Progenitor cell of endocrine pancreas (in vitro differentiated cells): ENCODE measurements at regions not wholly inside any gene's neighbourhood (a gene's known extent, or its start where the extent isn't known, plus 50 kb on each side); places are given as distances from the start of the nearest gene placed in this dataset.

Source experiments
- DNase-seq: peaks from one replicate; pipeline ENCODE4 v3.0.0; 2021; ENCODE audit warnings: low spot score; ENCODE audit not compliant: unreplicated experiment
- H3K27ac Mint-ChIP-seq: 2 replicates; pipeline ENCODE4 v1.8.0; 2021; ENCODE audit warnings: mild to moderate bottlenecking, moderate library complexity, mixed read lengths
- H3K27me3 Mint-ChIP-seq: 2 replicates; pipeline ENCODE4 v1.8.0; 2021; ENCODE audit warnings: mixed read lengths
- H3K36me3 Mint-ChIP-seq: 2 replicates; pipeline ENCODE4 v1.8.0; 2022; ENCODE audit warnings: mixed read lengths; ENCODE audit not compliant: insufficient read depth
- H3K4me1 Mint-ChIP-seq: 2 replicates; pipeline ENCODE4 v1.8.0; 2021; ENCODE audit warnings: low read depth, mixed read lengths
- H3K4me3 Mint-ChIP-seq: 2 replicates; pipeline ENCODE4 v1.8.0; 2021; ENCODE audit warnings: low read depth, mild to moderate bottlenecking, moderate library complexity, mixed read lengths
- H3K9me3 Mint-ChIP-seq: 2 replicates; pipeline ENCODE4 v1.8.0; 2021; ENCODE audit warnings: low read depth, mixed read lengths
- CTCF ChIP-seq: fragments of 200-600 bp; sonication (generic); IDR thresholded peaks from one replicate; pipeline ENCODE4 v1.5.0; 2021; ENCODE audit warnings: antibody characterized with exemption, mild to moderate bottlenecking; ENCODE audit not compliant: unreplicated experiment

DNA sequence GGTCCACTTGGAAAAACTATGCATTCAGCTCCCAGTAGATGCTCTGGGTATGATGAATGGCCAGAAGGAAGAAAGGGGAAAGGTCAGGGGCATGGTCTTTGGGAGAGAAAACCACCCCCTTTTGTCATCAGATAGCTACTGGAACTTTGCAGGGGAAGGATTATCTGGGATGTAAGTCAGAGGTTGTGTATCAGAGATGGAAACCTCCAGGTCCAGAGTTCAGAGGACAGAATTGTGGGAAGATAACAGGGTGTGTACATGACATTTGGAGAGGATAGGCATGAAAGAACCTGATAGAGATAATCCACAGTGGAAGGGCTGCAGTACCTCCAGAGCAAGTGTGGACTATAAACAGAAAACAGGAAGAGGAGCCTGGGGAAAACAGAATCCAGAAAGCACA is 262.7 kb downstream of the SPRY1 start:
- no peak for DNase-seq
- TF ChIP-seq CTCF, result no peak
- Mint-ChIP-seq H3K4me1 (peaks cover 5% of the 10 kb centered on the region), H3K27me3 (no peaks in the 10 kb centered on the region), H3K9me3 (peaks cover 13% of the 10 kb centered on the region), H3K4me3 (no peak overlapping the region), H3K27ac (no peak overlapping the region), H3K36me3 (peaks cover 18% of the 10 kb centered on the region)

DNA sequence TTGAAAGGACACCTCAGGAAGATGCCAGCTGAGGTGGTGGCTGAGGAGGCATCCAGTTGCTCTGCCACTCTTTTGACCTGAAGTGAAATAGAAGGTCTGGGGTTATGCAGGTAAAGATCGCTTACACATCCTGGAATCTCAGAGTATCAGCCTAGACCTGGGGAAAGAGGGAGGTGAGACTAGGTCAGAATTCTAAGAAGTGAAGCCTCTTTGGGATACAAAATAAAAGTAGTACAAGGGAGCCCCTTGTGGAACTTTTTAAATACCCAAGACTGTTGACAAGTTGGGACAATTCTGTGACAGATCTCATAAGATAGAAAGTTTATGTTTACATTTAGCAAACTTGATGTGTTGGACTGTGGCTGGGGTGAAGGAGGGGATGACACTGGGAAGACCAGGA is 263.1 kb downstream of the SPRY1 start:
- Mint-ChIP-seq H3K4me3 (no peak overlapping the region), H3K4me1 (peaks cover 5% of the 10 kb centered on the region), H3K27me3 (no peaks in the 10 kb centered on the region), H3K9me3 (peaks cover 13% of the 10 kb centered on the region), H3K36me3 (peaks cover 14% of the 10 kb centered on the region), H3K27ac (no peak overlapping the region)
- TF ChIP-seq CTCF, result peak; percentile 46
- DNase-seq, result no peak

GRCh38 chr4:123661080-123661737 is 264.6 kb downstream of the SPRY1 start:
- Mint-ChIP-seq H3K4me3 (no peak overlapping the region), H3K36me3 (peaks cover 10% of the 10 kb centered on the region), H3K4me1 (peaks cover 5% of the 10 kb centered on the region), H3K27ac (no peak overlapping the region), H3K9me3 (peaks cover 12% of the 10 kb centered on the region), H3K27me3 (no peaks in the 10 kb centered on the region)
- DNase-seq, result no peak
- TF ChIP-seq CTCF, result peak; percentile 60

GRCh38 chr4:123662827-123663226 is 266.2 kb downstream of the SPRY1 start:
- H3K4me1 Mint-ChIP-seq, result peaks cover 5% of the 10 kb centered on the region
- H3K36me3 Mint-ChIP-seq, result peaks cover 8% of the 10 kb centered on the region
- H3K27me3 Mint-ChIP-seq, result no peaks in the 10 kb centered on the region
- no peak overlapping the region for H3K27ac Mint-ChIP-seq
- H3K4me3 Mint-ChIP-seq, result no peak overlapping the region
- no peak for TF ChIP-seq CTCF
- H3K9me3 Mint-ChIP-seq, result peaks cover 12% of the 10 kb centered on the region
- no peak for DNase-seq

DNA sequence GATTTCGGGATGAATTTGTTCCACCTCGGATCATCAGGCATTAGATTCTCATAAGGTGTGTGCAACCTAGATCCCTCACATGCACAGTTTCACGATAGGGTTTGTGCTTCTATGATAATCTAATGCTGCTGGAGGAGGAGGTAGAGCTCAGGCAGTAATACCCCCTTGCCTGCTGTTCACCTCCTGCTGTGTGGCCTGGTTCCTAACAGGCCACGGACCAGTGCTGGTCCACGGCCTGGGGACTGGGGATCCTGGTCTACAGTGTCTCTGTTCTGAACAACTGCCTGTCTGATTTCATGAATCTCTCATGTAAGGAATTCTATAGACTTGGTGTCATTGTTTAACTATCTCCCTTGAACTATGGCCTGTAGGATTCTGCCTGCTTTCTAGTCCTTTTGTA is 269.9 kb downstream of the SPRY1 start:
- H3K27me3 Mint-ChIP-seq, result no peaks in the 10 kb centered on the region
- H3K4me1 Mint-ChIP-seq, result no peaks in the 10 kb centered on the region
- no peak overlapping the region for H3K4me3 Mint-ChIP-seq
- peaks cover 8% of the 10 kb centered on the region for H3K36me3 Mint-ChIP-seq
- H3K27ac Mint-ChIP-seq, result no peak overlapping the region
- peaks cover 12% of the 10 kb centered on the region for H3K9me3 Mint-ChIP-seq
- no peak for DNase-seq
- TF ChIP-seq CTCF, result no peak
